Neural progenitor cell (in vitro differentiated cells): ENCODE measurements at regions not wholly inside any gene's neighbourhood (a gene's known extent, or its start where the extent isn't known, plus 50 kb on each side); places are given as distances from the start of the nearest gene placed in this dataset.

Source experiments
- DNase-seq: peaks from one replicate; pipeline ENCODE4 v3.0.0-alpha.2; 2016; ENCODE audit warnings: low spot score
- H2AFZ ChIP-seq: fragments of 200-600 bp; sonication (generic); replicated peaks from 2 replicates; pipeline ENCODE4 v1.6.1; 2016; ENCODE audit warnings: antibody characterized with exemption
- H3F3A ChIP-seq: fragments of 200-600 bp; sonication (generic); 2 replicates; pipeline ENCODE4 v1.6.1; 2016; ENCODE audit warnings: antibody characterized with exemption, low read depth
- H3K27ac ChIP-seq: fragments of 200-600 bp; sonication (generic); 2 replicates; pipeline ENCODE4 v1.5.1; 2016; ENCODE audit warnings: mild to moderate bottlenecking
- H3K27me3 ChIP-seq: fragments of 200-600 bp; sonication (generic); 2 replicates; pipeline ENCODE4 v1.6.1; 2016; ENCODE audit warnings: mild to moderate bottlenecking, moderate library complexity
- H3K36me3 ChIP-seq: fragments of 200-600 bp; sonication (generic); 2 replicates; pipeline ENCODE4 v1.5.1; 2016
- H3K4me1 ChIP-seq: fragments of 200-600 bp; sonication (generic); 2 replicates; pipeline ENCODE4 v1.6.1; 2016; ENCODE audit warnings: mixed run types
- H3K4me2 ChIP-seq: fragments of 200-600 bp; sonication (generic); 2 replicates; pipeline ENCODE4 v1.6.1; 2016
- H3K4me3 ChIP-seq: fragments of 200-600 bp; sonication (generic); 2 replicates; pipeline ENCODE4 v1.5.1; 2016
- H3K79me2 ChIP-seq: fragments of 200-600 bp; sonication (generic); 2 replicates; pipeline ENCODE4 v1.6.1; 2016; ENCODE audit warnings: low read depth
- H3K9ac ChIP-seq: fragments of 200-600 bp; sonication (generic); 2 replicates; pipeline ENCODE4 v1.6.1; 2016
- H3K9me3 ChIP-seq: fragments of 200-600 bp; sonication (generic); 2 replicates; pipeline ENCODE4 v1.5.1; 2016; ENCODE audit warnings: low read depth
- H4K20me1 ChIP-seq: fragments of 200-600 bp; sonication (generic); 2 replicates; pipeline ENCODE4 v1.6.1; 2016; ENCODE audit warnings: low read depth
- H3K27ac Mint-ChIP-seq: 3 replicates; pipeline ENCODE4 v1.8.0; 2021; ENCODE audit warnings: mixed read lengths
- H3K27me3 Mint-ChIP-seq: 2 replicates; pipeline ENCODE4 v1.8.0; 2022; ENCODE audit warnings: low read depth, mild to moderate bottlenecking, inconsistent platforms, moderate library complexity, mixed read lengths; ENCODE audit not compliant: insufficient read depth
- H3K36me3 Mint-ChIP-seq: 3 replicates; pipeline ENCODE4 v1.8.0; 2021; ENCODE audit warnings: mixed read lengths
- H3K4me1 Mint-ChIP-seq: 3 replicates; pipeline ENCODE4 v1.8.0; 2021; ENCODE audit warnings: mixed read lengths
- H3K4me3 Mint-ChIP-seq: 3 replicates; pipeline ENCODE4 v1.8.0; 2021; ENCODE audit warnings: mild to moderate bottlenecking, moderate library complexity, mixed read lengths
- H3K9me3 Mint-ChIP-seq: 3 replicates; pipeline ENCODE4 v1.8.0; 2020; ENCODE audit warnings: mixed read lengths
- CTCF ChIP-seq: fragments of 200-600 bp; sonication (generic); IDR thresholded peaks from 2 replicates; pipeline ENCODE4 v1.5.1; 2017; ENCODE audit warnings: antibody characterized with exemption, mild to moderate bottlenecking
- EZH2 ChIP-seq: fragments of 200-600 bp; sonication (generic); IDR thresholded peaks from 2 replicates; pipeline ENCODE4 v1.6.1; 2017; ENCODE audit warnings: antibody characterized with exemption, mild to moderate bottlenecking, moderate library complexity
- EZH2phosphoT487 ChIP-seq: fragments of 200-600 bp; sonication (generic); IDR thresholded peaks from 2 replicates; pipeline ENCODE4 v1.6.1; 2017; ENCODE audit warnings: antibody characterized with exemption

GRCh38 chr15:39183164-39183881 is 397.6 kb upstream of the THBS1 start:
- H3K9ac ChIP-seq = no peak overlapping the region
- no peak overlapping the region for H3K27ac ChIP-seq
- H3F3A ChIP-seq = no peaks in the 10 kb centered on the region
- H4K20me1 ChIP-seq = no peaks in the 10 kb centered on the region
- no peak overlapping the region for H3K27ac Mint-ChIP-seq
- H3K9me3 Mint-ChIP-seq = peaks cover 2% of the 10 kb centered on the region
- no peaks in the 10 kb centered on the region for H3K36me3 Mint-ChIP-seq
- H3K36me3 ChIP-seq = no peaks in the 10 kb centered on the region
- no peak overlapping the region for H3K4me3 ChIP-seq
- H3K4me1 ChIP-seq = no peaks in the 10 kb centered on the region
- peaks cover 3% of the 10 kb centered on the region for H3K27me3 Mint-ChIP-seq
- H3K9me3 ChIP-seq = no peaks in the 10 kb centered on the region
- TF ChIP-seq EZH2phosphoT487 = no peak
- no peak for TF ChIP-seq CTCF
- TF ChIP-seq EZH2 = no peak
- H2AFZ ChIP-seq = no peak overlapping the region
- H3K4me1 Mint-ChIP-seq = peaks cover 30% of the 10 kb centered on the region
- no peak overlapping the region for H3K4me2 ChIP-seq
- no peaks in the 10 kb centered on the region for H3K79me2 ChIP-seq
- no peak overlapping the region for H3K4me3 Mint-ChIP-seq
- DNase-seq = no peak
- H3K27me3 ChIP-seq = no peaks in the 10 kb centered on the region

- H3K27ac ChIP-seq = no peak overlapping the region
Measured at GRCh38 chr15:39184701-39185390, 396.0 kb upstream of the THBS1 start.

GRCh38 chr15:39188314-39188713 is 392.6 kb upstream of the THBS1 start:
- H3K4me2 ChIP-seq = no peak overlapping the region
- H3K9me3 ChIP-seq = no peaks in the 10 kb centered on the region
- no peaks in the 10 kb centered on the region for H3K4me1 Mint-ChIP-seq
- no peak for DNase-seq
- H3K4me3 Mint-ChIP-seq = no peak overlapping the region
- peaks cover 4% of the 10 kb centered on the region for H3K27me3 Mint-ChIP-seq
- H3K4me3 ChIP-seq = no peak overlapping the region
- H4K20me1 ChIP-seq = no peaks in the 10 kb centered on the region
- H2AFZ ChIP-seq = no peak overlapping the region
- no peak overlapping the region for H3K9ac ChIP-seq
- no peak overlapping the region for H3K27ac ChIP-seq
- no peak overlapping the region for H3K27ac Mint-ChIP-seq
- H3K4me1 ChIP-seq = no peaks in the 10 kb centered on the region
- H3K9me3 Mint-ChIP-seq = peaks cover 2% of the 10 kb centered on the region
- no peaks in the 10 kb centered on the region for H3K79me2 ChIP-seq
- H3K36me3 ChIP-seq = no peaks in the 10 kb centered on the region
- no peaks in the 10 kb centered on the region for H3F3A ChIP-seq
- no peaks in the 10 kb centered on the region for H3K27me3 ChIP-seq
- TF ChIP-seq EZH2 (no peak), CTCF (no peak), EZH2phosphoT487 (no peak)
- no peaks in the 10 kb centered on the region for H3K36me3 Mint-ChIP-seq

More at GRCh38 chr15:39184701-39185390, 396.0 kb upstream of the THBS1 start:
- Mint-ChIP-seq H3K27me3 (peaks cover 5% of the 10 kb centered on the region), H3K9me3 (peaks cover 2% of the 10 kb centered on the region), H3K4me3 (no peak overlapping the region), H3K36me3 (no peaks in the 10 kb centered on the region), H3K27ac (no peak overlapping the region), H3K4me1 (peaks cover 25% of the 10 kb centered on the region)
- Histone ChIP-seq H3K79me2 (no peaks in the 10 kb centered on the region), H3K4me2 (no peak overlapping the region), H3F3A (no peaks in the 10 kb centered on the region), H3K36me3 (no peaks in the 10 kb centered on the region), H4K20me1 (no peaks in the 10 kb centered on the region), H3K4me3 (no peak overlapping the region), H2AFZ (no peak overlapping the region), H3K9ac (no peak overlapping the region), H3K9me3 (no peaks in the 10 kb centered on the region), H3K4me1 (no peaks in the 10 kb centered on the region), H3K27me3 (no peaks in the 10 kb centered on the region)
- no peak for TF ChIP-seq EZH2
- TF ChIP-seq EZH2phosphoT487 = no peak
- TF ChIP-seq CTCF = no peak
- DNase-seq = no peak
